DMS53 treated with DMSO at 0.1 percent for 48 hours (cell line): ENCODE measurements at regions not wholly inside any gene's neighbourhood (a gene's known extent, or its start where the extent isn't known, plus 50 kb on each side); places are given as distances from the start of the nearest gene placed in this dataset.
"Not testable (repeated sequence)": the region's sequence is repeated elsewhere in the genome, so short reads cannot be mapped to it uniquely, and the experiment has no call there.

ENCODE experiments used
- DNase-seq: peaks from one replicate; lab custom pipeline; 2025; ENCODE audit not compliant: unreplicated experiment; lab: John Stamatoyannopoulos, UW

DNA sequence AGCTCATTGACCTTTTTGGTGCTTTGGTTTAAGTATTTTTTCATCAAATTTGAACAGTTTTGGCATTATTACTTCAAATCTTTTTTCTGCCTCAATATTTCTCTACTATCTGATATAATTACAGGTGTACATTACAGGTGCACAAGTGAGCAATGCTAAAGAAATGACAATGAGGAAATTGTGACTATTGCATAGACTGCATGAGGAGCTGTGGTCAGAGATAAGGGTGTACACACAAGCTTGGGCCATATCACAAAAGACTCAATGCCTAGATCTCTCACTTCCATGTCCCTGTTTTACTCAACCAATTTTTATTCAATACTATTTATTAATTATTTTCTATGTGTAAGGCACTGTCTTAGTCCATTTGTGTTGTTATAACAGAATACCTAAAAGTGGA is 251.0 kb upstream of the UBASH3B start:
- no peak for DNase-seq

DNA sequence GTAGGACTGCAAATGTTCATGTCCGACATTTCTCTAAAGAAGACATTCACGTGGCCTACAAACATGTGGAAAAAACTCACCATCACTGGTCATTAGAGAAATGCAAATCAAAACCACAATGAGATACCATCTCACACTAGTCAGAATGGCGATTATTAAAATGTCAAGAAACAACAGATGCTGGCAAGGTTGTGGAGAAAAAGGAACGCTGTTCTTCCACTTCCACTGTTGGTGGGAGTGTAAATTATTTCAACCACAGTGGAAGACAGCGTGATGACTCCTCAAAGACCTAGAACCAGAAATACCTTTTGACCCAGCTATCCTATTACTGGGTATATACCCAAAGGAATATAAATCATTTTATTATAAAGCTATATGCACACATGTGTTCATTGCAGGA is 253.9 kb upstream of the UBASH3B start:
- DNase-seq = not testable (repeated sequence)

DNA sequence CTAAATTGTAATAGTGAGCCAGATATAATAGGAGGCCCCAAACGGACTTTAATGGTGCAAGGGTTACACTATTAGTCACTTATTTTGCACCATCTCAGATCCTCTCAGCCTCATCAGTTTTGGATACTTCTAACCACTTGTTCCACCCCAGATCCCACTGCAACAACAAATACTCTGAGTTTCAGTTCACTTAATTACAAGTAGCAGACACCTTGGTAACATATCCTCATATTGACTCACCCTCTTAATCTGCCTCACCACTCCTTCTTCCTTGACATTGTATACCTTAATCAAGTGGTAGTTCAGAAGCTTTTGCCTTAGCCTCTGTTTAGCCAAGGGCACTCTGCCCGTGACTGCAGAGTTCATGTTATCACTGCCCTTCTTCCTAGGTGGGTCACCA is 256.1 kb upstream of the UBASH3B start:
- DNase-seq = no peak

DNA sequence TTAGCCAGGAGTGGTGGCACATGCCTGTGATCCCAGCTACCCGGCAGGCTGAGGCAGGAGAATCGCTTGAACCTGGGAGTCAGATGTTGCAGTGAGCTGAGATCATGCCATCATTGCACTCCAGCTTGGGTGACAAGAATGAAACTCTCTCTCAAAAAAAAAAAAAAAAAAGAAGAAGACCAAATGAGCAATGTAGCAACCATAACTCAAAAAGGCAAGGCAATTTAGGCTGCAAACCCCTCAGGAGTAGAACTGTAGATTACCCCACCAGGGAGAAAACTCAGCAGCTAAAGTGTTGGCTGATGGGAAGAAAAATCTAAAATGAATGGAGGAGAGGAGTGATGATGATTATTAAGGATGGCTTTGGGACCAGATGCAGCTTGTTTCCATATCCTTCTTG is 256.7 kb upstream of the UBASH3B start:
- no peak for DNase-seq

DNA sequence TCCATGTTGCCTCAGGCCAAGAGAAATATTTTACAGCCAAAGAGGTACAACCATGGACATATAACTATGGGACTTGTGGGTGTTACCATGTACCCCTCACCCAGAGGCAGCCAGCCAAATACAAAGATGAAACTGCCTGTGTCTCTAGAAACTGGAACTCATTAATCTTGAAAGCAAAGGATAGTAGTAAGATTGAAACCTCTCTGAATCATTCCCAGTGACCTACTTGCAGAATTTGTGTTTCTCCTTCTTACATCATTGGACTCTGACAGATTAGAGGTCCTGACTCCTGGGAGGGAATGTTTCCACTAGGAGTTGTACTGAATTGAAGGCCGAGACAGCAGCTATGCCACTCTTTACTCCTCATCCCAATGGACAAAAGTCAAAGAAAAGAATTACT is 257.4 kb upstream of the UBASH3B start:
- DNase-seq = no peak

DNA sequence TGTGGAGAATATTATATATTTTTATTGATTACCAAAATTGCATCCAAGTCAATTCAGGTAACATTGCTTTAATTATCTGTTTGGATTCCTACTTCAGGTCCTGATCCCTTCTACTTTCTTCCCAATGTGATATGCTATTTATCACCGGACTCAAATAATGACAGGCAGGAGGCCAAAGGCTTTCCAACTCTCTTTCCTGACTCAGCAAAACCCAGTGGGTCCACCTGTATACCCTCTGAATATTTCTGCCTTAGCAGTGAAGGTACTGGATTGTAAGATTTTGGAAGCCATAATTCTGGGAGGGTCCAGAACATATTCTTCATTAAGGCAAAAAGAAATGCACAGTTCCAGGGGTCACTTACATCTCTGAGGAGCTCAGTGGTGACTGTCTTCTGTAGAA is 260.2 kb upstream of the UBASH3B start:
- no peak for DNase-seq

DNA sequence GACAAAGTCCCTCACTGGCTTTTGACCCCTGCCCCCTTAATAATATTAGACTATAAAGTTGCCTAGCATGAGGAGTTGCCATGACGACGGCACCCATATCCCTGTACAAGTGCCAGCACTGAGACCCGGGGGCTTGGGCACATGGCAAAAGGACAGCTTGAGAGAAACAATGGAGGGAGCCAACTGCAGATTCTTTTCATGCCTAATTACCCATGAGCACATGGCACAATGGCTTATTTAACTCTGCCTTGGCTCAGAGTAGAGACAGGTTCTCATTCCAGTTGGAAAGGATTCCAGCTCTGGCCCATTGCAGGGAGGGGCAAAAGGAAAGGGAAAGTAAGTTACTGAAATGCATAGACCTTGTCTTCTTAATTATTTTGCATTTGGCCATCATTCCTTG is 261.2 kb upstream of the UBASH3B start:
- DNase-seq = no peak

DNA sequence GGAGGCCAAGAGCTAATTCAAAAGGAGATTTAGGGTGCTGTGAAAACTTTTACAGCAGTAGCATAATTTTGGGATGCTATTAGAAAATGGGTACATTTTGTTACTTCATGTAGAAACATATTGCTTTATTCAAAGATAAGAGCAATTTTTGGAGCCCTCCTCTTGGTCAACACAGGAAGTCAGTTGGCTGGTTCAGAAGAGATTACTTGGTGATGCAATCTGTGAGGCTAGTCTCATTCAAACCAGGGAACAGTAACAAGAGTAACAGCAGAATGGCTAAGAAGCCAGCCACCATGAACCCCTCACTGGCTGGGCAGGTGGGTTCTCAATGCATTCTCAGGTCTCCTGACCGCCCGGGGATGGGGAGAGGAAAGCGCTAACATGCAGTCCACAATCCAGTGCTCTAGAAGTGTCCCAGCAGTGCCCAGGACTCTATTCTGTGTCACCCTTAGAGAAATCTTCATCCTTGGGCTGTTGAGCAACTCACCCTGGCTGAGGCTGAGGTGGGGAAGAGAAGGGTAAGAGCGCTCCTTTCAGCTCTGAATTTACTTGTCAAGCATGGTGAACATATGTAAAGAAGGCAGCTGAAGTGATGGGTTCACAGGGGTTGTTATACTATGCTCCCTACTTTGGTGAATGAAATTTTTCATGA is 262.2 kb upstream of the UBASH3B start:
- no peak for DNase-seq

DNA sequence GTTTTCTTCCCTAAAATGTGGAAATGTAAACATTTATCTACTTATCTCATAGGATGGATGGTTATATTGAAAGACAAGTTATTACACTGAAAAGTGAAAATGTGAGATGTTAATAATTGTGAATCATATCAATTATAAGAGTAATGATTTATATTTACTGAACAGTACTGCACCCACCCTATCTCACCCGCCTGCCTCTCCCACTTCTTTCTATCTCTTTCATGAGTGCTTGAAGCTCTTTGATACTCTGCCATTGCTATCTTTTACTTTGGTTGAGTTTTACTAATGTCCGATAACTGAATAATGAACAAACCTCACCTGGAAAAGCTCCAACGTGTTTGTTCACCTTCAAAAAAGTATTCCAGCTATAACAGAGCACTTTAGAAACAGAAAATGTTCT is 263.0 kb upstream of the UBASH3B start:
- no peak for DNase-seq

DNA sequence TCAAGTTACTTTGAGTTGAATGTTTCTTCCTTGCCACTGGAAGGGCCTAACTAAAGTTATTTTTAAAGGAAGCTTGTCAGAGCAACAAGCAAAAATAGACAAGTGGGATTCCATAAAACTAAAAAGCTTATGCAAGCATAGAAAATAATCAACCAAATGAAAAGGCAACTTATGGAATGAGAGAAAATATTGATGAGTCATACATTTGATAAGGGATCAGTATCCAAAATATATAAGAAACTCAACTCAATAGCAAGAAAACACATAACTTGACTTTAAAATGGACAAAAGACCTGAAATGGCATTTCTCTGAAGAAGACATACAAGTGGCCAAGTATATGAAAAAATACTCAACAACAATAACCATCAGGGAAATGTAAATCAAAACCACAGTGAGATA is 264.5 kb upstream of the UBASH3B start:
- no peak for DNase-seq

DNA sequence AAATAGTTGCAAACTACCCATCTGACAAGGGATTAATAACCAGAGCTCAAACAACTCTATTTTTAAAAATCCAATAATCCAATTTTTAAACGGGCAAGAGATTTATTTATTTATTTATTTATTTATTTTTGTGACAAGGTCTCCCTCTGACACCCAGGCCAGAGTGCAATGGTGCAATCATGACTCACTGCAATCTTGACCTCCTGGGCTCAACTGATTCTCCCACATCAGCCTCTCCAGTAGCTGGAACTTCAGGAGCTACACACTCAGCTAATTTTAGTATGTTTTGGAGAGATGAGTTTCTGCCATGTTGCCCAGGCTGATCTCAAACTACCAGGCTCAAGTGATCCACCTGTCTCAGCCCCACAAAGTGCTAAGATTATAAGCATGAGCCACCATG is 267.2 kb upstream of the BLID start:
- no peak for DNase-seq

DNA sequence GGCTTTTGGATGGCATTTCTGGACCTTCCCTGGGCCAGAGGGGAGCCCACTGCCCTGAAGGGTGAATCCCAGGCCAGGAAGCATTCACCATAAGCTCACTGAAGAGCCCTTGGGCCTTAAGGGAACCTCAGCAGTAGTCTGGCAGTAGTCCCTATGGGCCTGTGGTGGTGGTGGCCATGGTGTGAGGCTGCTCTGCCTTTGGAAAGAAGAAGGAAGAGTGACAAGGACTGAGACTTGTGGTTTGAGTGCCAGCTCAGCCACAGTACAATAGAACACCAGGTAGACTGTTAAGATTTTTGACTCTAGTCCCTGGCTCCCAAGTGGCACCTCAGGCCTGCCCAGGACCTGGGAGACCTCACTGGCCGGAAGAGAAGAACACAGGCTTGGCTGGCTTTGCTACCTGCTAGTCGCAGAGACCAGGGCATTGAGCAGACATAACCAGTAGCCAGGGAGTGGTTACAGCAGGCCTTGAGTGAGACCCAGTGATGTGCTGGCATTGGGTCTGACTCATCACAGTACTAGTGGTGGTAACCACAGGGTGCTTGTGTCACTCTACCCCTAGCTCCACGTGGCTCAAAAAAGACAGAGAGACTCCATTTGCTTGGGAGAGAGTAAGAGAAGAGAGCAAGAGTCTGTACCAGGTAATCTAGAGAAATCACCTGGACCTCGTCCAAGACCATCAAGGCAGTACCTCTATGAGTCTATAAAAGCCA is 259.8 kb upstream of the BLID start:
- DNase-seq = no peak

DNA sequence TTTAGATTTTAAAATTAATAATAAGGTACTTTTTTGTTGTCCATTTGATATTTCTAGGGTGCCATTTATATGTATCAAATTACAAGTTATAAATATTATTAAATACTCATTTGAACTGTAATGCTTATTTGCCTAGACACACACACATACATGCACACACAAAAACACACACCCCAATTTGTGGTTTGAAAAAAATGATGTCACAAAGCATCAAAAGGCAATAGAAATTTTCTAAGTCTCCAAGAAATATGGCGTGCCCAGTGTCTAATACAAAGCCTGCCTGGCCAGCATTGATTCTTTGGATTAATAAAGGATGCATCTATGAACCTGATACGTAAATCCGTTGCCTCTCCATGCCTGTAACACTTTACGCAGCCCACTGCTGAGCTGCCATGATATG is 252.8 kb upstream of the BLID start:
- no peak for DNase-seq

DNA sequence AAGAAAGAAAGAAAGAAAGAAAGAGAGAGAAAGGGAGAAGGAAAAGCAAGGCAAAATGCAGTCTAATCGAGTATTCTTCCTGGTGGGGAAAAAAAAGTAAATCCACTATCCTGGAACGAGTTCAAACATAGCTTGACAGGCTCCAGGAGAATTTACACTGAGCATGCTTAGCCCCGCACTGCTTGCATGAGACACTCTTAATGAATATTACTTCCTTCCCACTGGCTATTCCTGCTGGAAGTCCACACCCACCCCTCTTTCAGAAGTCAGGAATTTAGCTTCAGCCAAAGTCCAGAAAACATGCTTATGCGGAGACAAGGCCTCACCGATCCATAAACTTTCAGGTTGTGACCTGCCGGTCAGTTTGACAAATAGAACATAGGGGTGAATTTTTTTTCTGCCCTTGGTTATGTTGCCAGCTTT is 251.8 kb upstream of the BLID start:
- DNase-seq = no peak

DNA sequence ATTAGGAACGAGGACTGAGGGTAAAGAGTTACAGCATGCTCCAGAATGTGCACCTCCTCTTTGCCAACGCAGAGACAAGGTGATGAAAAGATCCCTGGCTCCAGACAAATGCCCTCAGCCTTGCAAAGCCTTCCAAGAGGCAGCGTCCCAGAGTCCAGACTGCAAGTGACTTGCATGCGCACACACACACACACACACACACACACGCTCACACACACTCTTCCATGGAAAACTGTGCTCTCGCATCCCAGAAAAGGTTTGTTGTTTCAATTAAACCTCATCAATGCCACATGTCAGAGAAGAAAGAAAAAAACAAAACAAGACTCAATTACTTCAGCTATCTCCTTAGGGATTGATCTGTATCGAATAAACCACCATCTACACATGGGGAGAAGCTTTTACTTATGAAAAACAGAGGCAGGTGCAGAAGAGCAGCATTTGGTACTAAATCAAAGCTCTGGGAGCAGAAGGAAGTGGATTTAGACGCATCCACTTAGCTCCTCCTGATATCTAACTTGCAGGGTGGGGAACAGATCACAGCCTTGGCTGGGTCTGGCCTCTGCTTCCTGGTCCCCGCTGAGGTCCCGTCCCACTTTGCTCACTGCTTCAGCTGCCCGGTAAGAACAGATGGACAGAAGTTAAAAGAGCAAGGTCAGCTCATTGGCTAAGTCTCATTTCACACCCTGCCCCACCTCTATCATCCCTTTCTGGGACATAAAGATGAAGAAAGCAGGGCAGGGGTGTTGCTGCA is 249.8 kb upstream of the BLID start:
- DNase-seq = no peak

DNA sequence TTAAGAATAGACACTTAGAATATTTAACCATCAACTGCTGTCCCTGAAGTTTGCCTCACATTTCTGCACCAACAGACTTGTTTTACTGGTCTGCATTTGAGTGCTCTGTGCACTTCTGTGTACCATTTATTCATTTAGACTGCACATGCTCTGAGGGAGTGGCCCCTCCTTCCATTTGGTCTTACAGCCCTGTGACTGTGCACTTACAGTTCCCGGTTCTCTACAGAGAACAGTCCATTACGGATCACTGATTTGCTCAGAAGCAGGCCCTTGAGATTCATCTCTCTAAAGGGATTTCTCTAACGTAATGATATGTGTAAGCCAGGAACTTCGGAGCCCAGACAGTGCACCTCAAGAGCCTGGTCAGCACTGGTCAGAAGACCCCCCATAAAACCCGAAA is 247.3 kb upstream of the BLID start:
- no peak for DNase-seq

DNA sequence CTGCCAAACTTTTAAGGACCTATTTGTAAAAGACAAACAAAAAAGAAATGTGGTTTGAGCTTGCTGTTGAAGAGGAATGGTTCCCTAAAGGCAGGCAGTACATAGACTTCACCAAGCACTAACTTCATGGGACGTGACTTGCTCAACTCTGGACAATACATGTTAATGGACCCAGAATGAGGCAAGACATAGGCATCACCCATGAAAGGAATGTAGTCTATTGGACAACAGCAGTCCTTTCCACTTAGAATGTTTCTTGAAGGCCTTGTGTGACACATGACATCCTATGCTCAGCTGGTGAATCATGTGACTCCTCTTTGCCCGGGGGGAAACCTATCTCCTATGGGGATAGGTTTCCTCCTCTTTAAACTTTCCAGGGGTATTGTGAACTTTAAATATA is 246.4 kb upstream of the BLID start:
- no peak for DNase-seq

DNA sequence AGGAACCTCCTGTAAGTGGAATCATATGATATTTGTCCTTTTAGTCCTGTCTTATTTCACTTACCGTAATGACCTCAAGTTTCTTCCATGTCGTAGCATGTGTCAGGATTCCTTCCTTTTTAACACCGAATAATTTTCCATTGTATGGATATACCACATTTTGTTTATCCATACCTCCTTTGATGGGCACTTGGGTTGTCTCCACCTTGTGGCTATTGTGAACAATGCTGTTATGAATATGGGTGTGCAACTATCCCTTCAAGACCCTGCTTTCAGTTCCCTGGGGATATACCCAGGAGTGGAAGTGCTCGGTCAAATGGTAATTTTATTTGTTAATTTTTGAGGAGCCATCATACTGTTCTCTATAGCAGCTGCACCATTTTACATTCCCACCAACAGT is 244.9 kb upstream of the BLID start:
- DNase-seq = no peak

DNA sequence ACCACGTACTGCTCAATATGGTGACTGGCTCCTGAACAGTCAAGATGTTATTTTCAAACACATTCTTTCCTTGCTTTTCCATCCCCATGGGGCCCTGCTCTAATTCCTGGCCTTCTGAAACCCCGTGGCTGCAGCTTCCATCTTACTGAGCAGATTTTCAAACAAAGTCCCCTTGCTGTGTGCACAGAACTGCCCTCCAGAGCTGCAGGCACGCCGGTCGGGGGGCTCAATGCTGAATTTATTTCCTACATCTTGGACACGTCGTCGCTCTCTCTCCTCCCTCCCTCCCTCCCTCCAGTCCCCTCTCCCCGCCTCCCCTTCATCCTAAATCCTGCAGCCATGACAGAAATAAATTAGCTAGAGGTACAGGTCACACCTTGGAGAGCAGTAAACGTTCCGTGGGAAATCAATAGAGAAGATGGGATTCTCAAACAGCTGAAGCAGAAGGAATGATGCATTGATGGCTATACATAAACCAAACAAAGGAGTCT is 243.1 kb upstream of the BLID start:
- no peak for DNase-seq

DNA sequence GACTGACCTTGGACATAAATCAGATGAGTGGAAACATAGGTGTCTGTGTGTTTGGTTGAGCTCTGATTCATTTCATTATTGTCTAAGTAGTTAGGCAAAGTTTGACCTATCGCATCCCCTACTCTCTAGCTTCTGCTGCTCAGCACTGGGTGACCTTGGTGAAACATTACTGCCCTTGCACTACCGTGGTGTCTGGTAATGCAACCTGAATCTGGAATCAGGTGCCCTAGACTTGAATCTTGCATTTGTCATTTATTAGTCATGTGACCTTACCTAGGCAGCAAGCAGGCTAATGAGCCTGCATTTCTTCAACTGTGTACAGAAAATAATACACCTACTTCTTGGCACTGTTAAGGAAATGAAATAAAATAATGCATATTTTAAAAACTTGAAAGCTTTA is 242.3 kb upstream of the BLID start:
- DNase-seq = no peak

DNA sequence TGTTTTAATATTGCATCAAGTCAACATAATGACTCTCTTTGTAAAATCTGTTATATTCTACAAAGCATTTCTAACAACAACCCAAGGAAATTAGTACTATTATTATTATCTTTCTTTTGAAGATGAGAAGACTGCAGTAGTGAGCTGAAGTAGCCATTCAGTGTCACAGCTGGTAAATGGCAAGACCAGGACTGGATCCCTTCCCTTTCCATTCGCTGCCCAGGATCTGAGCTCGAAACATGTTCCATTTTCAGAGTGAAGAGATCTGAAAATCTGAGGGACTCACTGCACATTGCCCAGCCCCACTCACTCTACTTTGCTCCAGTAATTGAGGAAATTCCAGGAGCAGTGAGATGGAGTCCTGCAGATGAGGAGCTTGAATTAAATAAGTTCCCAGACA is 240.0 kb upstream of the BLID start:
- no peak for DNase-seq

DNA sequence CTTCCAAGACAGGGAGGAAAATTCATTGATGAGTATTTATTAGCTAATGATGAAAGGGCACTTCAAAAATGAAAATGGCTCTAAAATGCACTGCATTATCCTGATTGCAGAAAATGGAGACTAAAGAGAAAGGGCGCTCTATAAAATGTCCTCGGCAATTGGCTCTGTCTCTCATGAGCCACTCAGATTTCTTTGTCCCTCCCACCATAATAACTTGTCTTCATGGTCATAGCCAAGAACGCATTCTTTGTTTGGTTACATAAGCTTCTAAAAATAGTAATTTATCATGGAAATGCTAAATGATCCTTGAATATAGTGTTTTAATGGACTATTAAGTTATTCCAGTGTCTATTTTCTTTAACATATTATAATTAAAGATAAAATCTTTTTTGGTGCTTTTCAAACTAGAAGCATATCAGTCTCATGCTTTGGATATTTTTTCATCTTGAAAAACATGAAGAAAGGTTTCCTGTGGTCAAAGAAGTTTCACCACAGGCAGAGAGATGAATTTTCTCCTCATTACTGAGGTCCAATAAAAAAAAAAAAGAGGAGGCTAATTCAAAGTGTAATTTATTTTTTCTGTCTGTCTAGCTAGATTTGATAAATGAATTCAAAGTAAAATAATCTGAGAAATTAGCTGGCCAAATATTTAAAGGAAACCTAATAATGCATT is 238.1 kb upstream of the BLID start:
- no peak for DNase-seq
